LHCN-M2 (cell line): ENCODE measurements at regions not wholly inside any gene's neighbourhood (a gene's known extent, or its start where the extent isn't known, plus 50 kb on each side); places are given as distances from the start of the nearest gene placed in this dataset.
"Not testable (repeated sequence)": the region's sequence is repeated elsewhere in the genome, so short reads cannot be mapped to it uniquely, and the experiment has no call there.

ENCODE experiments used
- DNase-seq: peaks from one replicate; pipeline ENCODE4 v3.0.0-alpha.2; 2012; ENCODE audit warnings: low read depth

DNA sequence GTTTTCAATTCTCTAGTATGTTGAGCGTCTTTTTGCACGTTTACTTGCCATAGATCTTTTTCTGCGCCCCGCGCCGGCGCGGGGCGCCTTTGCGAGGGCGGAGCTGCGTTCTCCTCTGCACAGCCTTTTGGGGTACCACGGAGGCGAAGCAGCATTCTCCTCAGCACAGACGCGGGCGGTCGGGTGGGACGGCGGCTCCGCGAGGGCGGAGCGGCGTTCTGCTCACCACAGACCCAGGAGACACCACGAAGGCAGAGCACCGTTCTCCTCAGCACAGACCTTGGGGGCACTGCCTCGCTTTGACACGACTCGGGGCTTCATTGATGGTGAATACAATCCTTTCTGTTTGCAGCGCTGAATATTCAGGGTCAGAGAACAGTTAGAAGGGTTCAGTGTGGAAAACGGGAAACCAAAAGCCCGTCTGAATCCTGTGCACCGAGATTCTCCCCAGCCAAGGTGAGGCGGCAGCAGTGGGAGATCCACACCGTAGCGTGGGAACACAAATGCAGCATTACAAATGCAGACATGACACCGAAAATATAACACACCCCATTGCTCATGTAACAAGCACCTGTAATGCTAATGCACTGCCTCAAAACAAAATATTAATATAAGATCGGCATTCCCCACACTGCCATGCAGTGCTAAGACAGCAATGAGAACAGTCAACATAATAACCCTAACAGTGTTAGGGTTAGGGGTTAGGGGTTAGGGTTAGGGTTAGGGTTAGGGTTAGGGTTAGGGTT lies 190.7 kb upstream of the VIPR2 start:
- not testable (repeated sequence) for DNase-seq

GRCh38 chr7:159332854-159333479 lies 188.3 kb upstream of the VIPR2 start:
- DNase-seq = not testable (repeated sequence)

DNA sequence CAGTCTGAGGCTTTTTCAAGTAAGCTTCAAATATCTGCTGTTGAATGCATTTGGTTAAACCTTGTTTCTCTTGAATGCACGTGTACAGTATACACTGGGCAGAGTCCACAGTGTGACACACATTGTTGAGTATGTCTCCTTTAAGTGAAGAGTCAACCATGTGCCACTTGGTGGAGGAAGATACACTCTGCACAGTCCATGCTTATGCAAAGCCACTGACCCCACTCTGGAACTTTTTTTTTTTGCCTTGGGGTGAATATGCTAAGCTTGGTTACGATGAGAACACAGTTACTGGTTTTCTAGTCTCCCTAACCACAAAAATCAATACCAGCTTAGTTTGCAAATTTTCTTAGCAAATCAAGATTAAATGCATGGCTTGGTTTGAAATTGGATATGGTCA lies 186.8 kb upstream of the VIPR2 start:
- no peak for DNase-seq

DNA sequence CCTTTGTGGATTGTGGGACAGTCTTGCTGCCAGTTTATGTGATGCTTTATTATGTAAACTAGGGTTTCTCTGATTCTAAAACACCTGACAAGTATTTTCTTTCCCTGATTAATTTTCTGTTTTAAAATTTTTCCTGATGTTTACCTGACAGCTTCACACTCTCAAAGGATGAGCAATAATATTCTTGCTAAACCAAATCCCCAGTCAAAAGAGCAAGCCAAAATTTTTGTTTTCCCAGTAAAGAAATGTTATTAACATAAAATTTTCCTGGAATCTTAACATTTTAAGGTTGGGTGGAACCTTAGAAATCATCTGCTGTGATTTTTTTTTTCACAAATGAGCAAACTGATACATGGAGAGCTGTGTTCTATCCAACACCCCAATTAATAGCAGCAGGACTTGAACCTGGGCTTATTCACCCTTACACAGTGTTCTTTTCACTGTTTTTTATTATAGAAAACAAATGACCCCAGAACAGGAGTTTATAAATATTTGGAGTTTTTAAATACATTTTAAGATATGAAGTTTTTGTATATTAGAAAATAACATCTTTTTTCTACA lies 185.2 kb upstream of the VIPR2 start:
- no peak for DNase-seq

DNA sequence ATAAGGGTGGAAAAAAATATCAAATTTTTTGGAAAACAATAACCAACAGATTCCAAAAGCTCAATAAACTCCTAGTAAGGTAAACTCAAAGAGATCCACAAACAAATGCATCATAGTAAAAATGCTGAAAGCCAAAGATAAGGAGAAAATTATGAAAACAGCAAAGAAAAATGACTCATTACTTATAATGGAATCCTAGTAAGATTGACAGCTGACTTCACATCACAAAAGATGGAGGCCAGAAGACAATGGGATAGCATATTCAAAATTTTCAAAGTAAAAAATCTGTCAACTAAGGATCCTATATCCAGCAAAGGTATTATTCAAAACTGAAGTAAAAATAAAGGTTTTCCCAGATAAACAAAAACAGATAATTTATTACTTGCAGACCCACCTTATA lies 183.4 kb upstream of the VIPR2 start:
- DNase-seq = peak; percentile 1

DNA sequence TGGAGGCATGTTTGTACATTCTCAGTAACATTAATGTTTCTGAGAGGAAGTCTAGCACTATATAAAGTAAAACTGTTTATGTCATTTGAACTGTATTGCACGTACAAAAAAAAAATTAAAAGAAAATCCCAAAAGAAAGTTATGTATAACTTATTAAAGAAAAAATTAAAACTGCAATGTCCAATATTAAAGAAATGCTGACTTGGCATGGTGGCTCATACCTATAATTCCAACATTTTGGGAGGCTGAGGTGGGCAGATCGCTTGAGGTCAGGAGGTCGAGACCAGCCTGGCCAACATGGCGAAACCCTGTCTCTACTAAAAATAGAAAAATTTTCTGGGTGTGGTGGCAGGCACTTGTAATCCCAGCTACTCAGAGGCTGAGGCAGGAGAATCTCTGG lies 178.7 kb upstream of the VIPR2 start:
- DNase-seq = no peak

- DNase-seq = no peak
Measured at GRCh38 chr7:159321278-159321677, 176.6 kb upstream of the VIPR2 start.

GRCh38 chr7:159318682-159319351 lies 174.2 kb upstream of the VIPR2 start:
- no peak for DNase-seq

DNA sequence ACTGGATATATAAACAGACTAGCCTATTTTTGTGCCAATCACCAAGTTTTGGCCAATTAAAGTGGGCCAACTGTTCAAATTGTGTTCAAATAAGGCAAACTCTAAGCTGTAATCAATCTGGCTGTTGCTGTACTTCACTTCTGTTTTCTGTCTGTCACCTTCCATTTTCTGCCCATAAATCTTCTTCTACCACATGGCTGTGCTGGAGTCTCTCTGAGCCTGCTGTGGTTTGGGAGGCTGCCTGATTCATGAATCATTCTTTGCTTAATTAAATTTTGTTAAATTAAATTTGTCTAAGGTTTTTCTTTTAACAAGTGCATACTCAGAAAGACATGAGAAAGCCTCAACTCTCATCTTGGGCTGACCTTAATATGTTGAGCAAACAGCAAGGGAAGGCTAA lies 172.6 kb upstream of the VIPR2 start:
- DNase-seq = no peak

DNA sequence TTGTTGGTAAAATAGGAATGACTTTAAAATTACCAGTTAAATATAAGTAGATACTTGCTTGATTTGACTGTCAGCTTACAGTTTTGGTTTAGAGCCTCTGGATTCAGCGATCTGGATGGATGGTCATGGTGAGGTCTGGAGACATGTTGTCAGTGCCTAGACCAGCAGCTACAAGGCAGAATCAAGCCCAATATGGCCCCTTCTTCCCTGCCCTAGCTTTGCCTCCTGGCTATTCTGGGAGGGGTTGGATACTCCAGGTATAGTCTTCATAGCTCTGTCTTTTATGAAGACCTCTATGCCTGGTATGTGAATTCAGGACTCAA lies 166.5 kb upstream of the VIPR2 start:
- no peak for DNase-seq

- no peak for DNase-seq
Measured at GRCh38 chr7:159310457-159311171, 165.9 kb upstream of the VIPR2 start.

DNA sequence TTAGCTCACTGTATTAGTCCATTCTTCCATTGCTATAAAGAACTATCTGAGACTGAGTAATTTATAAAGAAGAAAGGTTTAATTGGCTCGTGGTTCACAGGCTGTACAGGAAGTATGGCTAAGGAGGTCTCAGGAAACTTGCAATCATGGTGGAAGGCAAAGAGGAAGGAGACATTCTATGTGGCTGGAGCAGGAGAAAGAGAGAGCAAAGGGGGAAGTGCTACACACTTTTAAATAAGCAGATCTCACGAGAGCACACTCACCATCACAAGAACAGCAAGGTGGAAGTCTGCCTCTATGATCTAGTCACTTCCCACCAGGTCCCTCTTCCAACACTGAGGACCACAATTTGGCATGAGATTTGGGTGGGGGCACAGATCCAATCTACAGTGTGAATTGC lies 164.5 kb upstream of the VIPR2 start:
- not testable (repeated sequence) for DNase-seq

DNA sequence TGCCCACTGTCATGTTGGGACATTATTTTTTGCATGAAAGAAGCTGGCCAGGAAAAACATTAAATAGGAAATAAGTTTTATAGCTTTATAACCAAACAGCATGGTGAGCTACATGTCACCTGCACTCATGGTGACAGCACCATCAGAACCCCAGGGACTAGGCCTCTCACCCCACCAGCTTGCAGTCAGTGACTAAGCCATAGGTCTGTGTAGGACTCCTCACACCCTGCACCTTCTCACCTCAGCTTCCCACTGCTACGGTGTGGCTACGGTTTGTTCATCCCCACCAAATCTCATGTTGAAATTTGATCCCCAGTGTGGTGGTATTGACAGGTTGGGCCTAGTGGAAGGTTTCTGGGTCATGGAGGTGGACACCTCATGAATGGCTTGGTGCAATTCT lies 161.3 kb upstream of the VIPR2 start:
- DNase-seq = no peak

DNA sequence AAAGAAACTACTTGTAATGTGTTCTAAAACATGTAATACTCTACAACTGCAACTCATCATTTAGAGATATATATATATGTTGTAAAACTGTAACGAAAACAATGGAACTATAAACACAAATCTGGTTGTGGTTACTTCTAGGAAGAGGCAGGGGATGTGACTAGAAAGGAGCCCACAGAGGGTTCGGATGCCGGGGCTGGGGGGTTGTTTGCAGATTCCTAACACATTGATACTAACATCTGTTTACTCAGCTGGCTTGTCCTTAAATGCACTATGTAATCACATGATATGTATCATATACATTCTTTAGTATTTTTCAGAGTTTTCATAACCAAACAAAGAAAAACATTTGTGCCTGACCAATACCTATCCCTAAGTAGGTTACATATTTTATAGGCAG lies 160.5 kb upstream of the VIPR2 start:
- DNase-seq = not testable (repeated sequence)

DNA sequence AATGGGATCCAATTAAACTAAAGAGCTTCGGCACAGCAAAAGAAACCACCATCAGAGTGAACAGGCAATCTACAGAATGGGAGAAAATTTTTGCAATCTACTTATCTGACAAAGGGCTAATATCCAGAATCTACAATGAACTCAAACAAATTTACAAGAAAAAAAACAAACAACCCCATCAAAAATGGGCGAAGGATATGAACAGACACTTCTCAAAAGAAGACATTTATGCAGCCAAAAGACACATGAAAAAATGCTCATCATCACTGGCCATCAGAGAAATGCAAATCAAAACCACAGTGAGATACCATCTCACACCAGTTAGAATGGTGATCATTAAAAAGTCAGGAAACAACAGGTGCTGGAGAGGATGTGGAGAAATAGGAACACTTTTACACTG lies 158.8 kb upstream of the VIPR2 start:
- DNase-seq = not testable (repeated sequence)

GRCh38 chr7:159296093-159296681 lies 151.5 kb upstream of the VIPR2 start:
- no peak for DNase-seq

GRCh38 chr7:159286487-159286886 lies 141.8 kb upstream of the VIPR2 start:
- DNase-seq = not testable (repeated sequence)

- no peak for DNase-seq
Measured at GRCh38 chr7:159281573-159281972, 136.9 kb upstream of the VIPR2 start.

DNA sequence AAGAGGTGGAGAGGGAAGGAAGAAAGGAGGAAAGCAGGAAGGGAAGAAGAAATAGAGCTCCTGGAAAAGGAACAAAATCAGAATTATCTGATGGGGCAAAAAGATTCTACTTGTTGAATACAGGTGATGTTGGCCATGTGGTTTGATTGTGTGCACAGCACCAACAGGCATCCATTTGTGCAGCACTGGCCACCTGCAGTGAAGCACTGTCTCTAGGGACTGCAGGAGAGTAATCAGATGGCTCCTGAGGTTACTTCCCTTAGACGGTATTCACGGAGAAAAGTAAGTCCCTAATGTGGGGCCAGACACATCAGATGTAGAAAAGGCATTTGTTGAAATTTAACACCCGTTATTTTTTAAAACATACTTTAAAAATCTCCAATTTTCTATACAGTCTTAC lies 135.3 kb upstream of the VIPR2 start:
- no peak for DNase-seq

GRCh38 chr7:159272739-159273138 lies 128.1 kb upstream of the VIPR2 start:
- no peak for DNase-seq

- DNase-seq = no peak
Measured at GRCh38 chr7:159271781-159272180, 127.1 kb upstream of the VIPR2 start.

GRCh38 chr7:159269745-159270144 lies 125.1 kb upstream of the VIPR2 start:
- no peak for DNase-seq
